ENCODE measurements at regions not wholly inside any gene's neighbourhood (a gene's known extent, or its start where the extent isn't known, plus 50 kb on each side); places are given as distances from the start of the nearest gene placed in this dataset.

GRCh38 chr14:36438883-36439282 lies 81.1 kb downstream of the NKX2-1 start (continued):
- no peak for TF ChIP-seq HINFP (tag; conservative IDR thresholded peaks at IDR 0.05; ENCODE audit: low read depth)

DNA sequence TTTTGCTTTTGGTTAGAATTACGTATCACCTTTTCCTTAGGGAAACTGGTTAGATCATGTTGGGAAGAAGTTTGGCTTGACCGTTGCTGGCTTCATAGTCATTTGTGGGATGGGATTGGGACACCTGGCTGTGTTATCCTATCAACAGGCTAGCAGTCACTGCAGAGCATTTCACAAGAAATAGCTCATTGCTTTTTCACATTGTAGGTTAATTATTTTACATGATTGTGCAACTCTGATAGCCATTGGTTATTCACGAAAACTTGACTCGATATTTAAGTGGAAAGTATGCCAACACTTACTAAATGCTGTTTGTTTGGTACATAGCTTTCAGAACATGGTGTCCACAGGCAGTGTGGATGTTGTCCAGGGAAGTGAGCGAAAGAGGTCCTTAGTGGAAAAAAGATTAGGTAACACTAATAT lies 89.4 kb downstream of the NKX2-1 start:
- no peaks in the 10 kb centered on the region for H3K36me3 ChIP-seq (ENCODE audit: control insufficient read depth, insufficient read depth, low read length)
- ATAC-seq (no peak), DNase-seq (ENCODE audit: extremely low read depth in 1 of 4, low spot score in 3 of 4) (no peak), FAIRE-seq (no peak)
- in situ Hi-C loops (cut with MboI) = no loop called here
- ChIA-PET CTCF (ENCODE audit: low intra/inter-chr PET ratio) (no interaction called here), POLR2A (interaction anchor here (0.8 to 1.0 kb wide), 2 partner anchors 8 to 11 kb away, joined by 3 read pairs; no protein-coding TSS in a partner anchor)
- H3K27ac ChIP-seq (ENCODE audit: extremely low read depth, low read depth, low read length) = no peak overlapping the region
- no peaks in the 10 kb centered on the region for H3K27me3 ChIP-seq (ENCODE audit: control insufficient read depth in 2 of 2, insufficient read depth in 2 of 2, low read length in 2 of 2)
- no TSS peak for BruUV-seq (replicated peaks)
- no peak overlapping the region for H2AFZ ChIP-seq (ENCODE audit: low read depth, low read length)
- intact Hi-C loops (cut with micrococcal nuclease) = no loop called here
- 2% methylated on average over 5 of the region's 5 CpGs for WGBS (ENCODE audit: insufficient coverage, low coverage, missing lambda C conversion rate)
- H3K9ac ChIP-seq (ENCODE audit: insufficient read depth in 1 of 2, low read depth in 2 of 2, low read length in 2 of 2) = no peak overlapping the region
- H3K79me2 ChIP-seq (ENCODE audit: control insufficient read depth, insufficient read depth, low read length) = no peaks in the 10 kb centered on the region
- TF ChIP-seq CEBPB (tag; IDR thresholded peaks at IDR 0.05) (peak; percentile 22; the same call in 1 of the 2 replicates), ELF4 (CRISPR knock-in tag; IDR thresholded peaks at IDR 0.05) (no peak)
- H3K4me2 ChIP-seq (ENCODE audit: insufficient read depth, low read length) = no peak overlapping the region
- H3K9me1 ChIP-seq (ENCODE audit: control insufficient read depth, insufficient read depth, low read length) = no peaks in the 10 kb centered on the region
- no peaks in the 10 kb centered on the region for H3K9me3 ChIP-seq (replicated peaks; ENCODE audit: control insufficient read depth, insufficient read depth, low read depth, low read length)
- no peaks in the 10 kb centered on the region for H4K20me1 ChIP-seq (replicated peaks; ENCODE audit: control insufficient read depth, insufficient read depth, low read length)
- H3K4me1 ChIP-seq (replicated peaks in 1 of 2; ENCODE audit: control insufficient read depth in 2 of 2, insufficient read depth in 2 of 2, low read length in 2 of 2) = no peaks in the 10 kb centered on the region
- no peak overlapping the region for H3K4me3 ChIP-seq
